Stimulated activated CD4-positive, alpha-beta T cell treated with anti-CD3 and anti-CD28 coated beads, Interleukin-4, amount 100 ng/mL, for 1 hour (primary cell): ENCODE measurements at regions not wholly inside any gene's neighbourhood (a gene's known extent, or its start where the extent isn't known, plus 50 kb on each side); places are given as distances from the start of the nearest gene placed in this dataset.
"Not testable (repeated sequence)": the region's sequence is repeated elsewhere in the genome, so short reads cannot be mapped to it uniquely, and the experiment has no call there.

Experiments
- DNase-seq: peaks from one replicate; pipeline ENCODE4 v3.0.0-alpha.2; 2020

GRCh38 chr1:101431956-101432510 is 195.2 kb downstream of the S1PR1 start:
- DNase-seq: no peak

DNA sequence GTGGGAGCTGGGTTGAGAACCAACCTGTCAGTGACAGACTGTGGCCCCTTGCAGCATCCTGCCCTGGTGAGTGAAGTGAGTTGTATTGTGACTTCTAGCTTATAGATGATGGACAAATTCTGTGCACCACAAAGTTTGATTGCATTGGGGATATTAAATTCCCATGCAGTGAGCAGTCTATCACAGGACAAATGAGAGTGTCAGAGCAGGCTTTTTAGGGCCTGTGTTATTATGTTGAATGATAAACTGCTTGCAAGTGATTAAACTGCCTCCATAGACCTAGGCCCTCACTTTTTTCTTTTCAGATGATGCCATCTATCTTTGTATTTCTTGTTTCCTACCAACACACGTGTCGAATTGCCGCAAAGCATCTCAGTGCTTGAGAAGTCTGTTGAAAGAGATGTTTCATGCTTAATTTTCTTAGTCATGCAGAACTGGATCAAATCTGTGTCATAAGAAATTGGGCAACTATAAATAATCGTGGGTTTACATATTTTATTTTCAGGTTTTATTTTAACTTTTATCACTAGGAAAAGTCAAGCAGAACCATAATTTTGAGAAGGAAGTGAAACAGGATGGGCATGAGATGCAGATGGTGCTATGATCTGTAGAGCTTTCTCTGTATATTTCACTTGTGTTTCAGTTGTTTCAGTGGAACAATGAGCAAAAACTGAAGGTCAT is 199.2 kb downstream of the S1PR1 start:
- no peak for DNase-seq

DNA sequence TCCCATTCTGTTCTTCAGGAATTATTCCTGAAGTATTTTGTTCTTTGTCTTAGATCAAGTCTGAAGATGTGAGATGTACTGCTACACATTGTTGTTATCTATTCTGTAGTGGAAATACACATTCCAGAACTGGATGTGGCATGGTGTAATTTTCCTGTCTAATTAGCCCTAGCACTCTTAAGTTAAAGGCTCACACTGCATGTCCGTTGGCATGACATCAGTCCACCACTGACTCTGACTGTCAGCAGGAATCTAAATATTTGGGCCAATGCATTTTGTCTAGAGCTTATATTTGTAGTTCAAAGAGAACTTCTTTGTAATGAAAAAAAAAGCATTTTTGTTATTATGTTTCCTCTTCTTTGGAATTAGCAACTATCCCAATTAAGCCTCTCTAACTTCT is 201.0 kb downstream of the S1PR1 start:
- DNase-seq: no peak

DNA sequence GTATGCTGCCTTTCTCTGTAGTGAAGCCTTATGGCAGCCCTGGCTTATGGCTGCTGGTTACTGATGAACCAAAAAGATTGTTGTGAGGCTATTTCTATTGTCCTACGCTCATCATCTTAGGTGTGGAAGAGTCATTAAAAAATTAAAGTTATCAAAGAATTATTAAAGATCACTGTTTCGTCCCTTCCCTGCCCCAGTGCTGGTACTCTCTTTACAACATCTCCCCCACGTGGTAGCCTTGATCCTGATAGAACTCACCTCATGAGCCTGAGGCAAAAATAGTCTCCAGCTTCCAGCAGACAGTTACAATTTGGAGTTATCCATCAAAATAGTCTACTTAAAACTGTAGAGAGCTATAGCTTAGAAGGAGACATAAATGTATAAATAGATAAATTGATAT is 201.5 kb downstream of the S1PR1 start:
- no peak for DNase-seq

- DNase-seq: no peak
Measured at GRCh38 chr1:101440485-101440884, 203.7 kb downstream of the S1PR1 start.

- DNase-seq: no peak
Measured at GRCh38 chr1:101444381-101444780, 207.6 kb downstream of the S1PR1 start.

- DNase-seq: no peak
Measured at GRCh38 chr1:101444873-101445618, 208.2 kb downstream of the S1PR1 start.

DNA sequence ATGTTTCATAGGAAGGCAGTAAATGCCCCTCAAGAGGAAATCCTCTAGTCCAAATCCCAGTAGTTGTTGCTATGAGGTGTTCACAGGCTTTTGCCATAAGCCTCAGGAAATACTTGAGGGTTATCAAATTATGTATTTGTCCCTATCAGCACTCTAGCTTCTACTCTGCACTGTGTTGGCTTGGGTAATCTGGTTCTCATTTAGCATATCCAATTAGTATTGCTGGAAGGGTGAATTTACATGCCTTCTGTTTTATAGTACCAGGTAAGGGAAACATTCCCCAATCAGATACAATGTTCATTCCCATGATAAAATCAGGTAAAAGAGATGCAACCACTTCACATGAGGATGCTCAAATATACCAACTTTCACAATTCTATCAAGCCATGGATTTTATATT is 211.2 kb downstream of the S1PR1 start:
- DNase-seq: no peak

GRCh38 chr1:101450691-101451090 is 213.9 kb downstream of the S1PR1 start:
- DNase-seq: not testable (repeated sequence)

- DNase-seq: no peak
Measured at GRCh38 chr1:101451888-101452287, 215.1 kb downstream of the S1PR1 start.

DNA sequence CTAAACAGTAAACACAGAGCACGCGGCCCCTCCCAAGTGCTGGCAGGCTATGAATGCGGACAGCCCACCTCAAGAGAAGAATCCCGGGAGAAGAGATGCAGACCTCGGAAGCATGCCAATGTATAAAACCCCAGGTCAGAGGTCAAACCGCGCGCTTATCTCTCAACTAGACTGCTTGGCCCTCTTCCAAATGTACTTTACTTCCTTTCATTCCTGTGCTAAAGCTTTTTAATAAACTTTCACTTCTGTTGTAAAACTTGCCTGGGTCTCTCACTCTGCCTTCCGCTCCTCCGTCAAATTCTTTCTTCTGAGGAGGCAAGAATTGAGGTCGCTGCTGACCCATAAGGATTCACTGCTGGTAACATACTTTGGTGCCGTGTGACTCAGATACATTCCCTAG is 216.0 kb downstream of the S1PR1 start:
- no peak for DNase-seq

GRCh38 chr1:101453844-101454243 is 217.0 kb downstream of the S1PR1 start:
- DNase-seq: no peak

GRCh38 chr1:101455166-101455565 is 218.3 kb downstream of the S1PR1 start:
- no peak for DNase-seq

- DNase-seq: no peak
Measured at GRCh38 chr1:101460739-101461138, 223.9 kb downstream of the S1PR1 start.

DNA sequence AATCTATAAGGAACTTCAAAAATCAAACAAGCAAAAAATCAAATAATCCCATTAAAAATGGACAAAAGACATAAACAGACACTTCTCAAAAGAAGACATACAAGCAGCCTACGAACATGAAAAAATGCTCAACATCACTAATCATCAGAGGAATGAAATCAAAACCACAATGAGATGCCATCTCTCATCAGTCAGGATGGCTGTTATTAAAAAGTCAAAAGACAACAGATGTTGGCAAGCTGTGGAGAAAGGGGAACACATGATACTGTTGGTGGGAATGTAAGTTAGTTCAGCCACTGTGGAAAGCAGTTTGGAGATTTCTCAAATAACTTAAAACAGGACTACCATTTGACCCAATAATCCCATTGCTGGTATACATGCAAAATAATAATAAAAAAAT is 226.4 kb downstream of the S1PR1 start:
- DNase-seq: no peak

- no peak for DNase-seq
Measured at GRCh38 chr1:101465941-101466340, 229.1 kb downstream of the S1PR1 start.

GRCh38 chr1:101474039-101474665 is 237.3 kb downstream of the S1PR1 start:
- no peak for DNase-seq

- no peak for DNase-seq
Measured at GRCh38 chr1:101476541-101476940, 239.7 kb downstream of the S1PR1 start.

- DNase-seq: no peak
Measured at GRCh38 chr1:101479945-101480344, 243.1 kb downstream of the S1PR1 start.

GRCh38 chr1:101482306-101482705 is 245.5 kb downstream of the S1PR1 start:
- DNase-seq: no peak

DNA sequence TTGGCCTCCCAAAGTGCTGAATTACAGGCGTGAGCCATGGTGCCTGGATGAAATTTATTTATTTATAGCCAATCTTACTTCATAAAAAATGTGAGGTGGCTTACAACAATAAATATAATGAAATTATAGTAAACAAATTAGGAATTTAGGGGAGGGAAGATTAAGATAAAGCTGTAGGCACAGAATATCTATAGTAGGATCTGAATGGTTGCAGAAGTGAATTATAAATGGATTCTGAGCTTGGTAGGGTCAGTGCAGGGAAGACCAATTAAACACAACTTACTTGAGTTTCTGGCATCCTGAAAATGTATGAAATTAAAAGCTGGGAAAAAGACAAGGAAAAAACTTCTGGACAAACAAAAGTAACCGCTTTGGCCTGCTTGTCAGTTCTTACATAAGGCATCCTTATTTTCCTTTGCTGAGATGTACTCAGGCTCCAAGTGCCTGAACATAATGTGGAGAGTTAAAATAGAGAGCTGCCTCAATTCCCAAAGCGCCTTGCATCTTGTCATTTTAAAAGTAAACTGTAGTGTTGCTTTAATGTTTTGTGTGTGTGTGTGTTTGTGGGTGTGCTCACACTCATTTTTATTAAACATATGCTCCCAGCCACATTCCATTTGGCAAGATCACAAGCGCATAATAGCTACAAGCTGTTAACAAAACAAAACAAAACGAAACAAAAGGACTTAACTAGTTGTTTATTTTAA is 247.3 kb downstream of the S1PR1 start:
- DNase-seq: no peak

DNA sequence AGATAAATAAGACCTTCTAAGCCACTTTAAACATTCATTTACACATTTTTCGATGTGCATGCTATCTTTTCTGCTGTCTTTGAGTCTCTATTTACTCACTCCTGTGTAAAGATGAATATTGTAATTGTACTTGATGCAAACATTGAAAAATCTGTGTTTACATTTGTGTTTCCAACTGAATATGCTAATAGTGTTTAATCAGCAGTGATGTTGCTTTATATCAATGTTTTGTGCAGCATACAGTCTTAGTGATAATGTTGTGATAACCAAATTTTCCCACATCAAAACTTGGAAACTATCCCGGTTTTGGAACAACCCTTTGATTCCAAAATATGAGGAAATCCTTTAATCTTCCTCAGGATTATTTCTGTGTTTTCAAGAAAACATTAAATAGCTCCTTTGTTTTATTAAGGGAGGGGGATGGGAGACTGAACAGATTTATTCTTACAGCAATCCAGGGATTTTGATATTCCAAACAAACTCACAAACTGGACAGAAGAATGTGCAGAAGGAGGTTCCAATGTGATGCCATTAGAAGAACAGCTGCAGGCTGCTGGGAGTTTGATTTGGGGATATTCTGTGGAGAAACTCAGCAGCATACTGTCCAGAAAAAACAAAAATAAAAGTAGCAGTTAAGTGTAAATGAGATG is 248.0 kb downstream of the S1PR1 start:
- DNase-seq: no peak

DNA sequence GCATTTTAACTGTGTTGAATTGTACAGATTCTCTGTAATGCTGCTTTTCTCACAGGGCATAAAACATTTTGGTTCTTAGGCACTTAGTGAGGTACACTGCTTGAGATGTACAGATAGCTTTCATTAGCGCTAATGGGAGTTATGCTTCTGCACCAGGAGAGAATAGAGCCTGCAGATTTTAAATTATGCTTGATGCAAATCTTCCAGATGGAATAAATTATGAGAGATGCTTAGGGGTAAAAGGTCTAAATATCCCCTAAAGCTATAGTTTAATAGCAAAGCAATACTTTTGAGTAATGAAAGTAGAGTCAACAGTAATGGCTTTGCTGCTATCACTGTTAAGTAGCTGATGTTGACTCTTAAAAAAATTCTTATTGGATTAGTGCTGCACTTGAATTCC is 248.9 kb downstream of the S1PR1 start:
- no peak for DNase-seq
